Loucy (cell line): ENCODE measurements at regions not wholly inside any gene's neighbourhood (a gene's known extent, or its start where the extent isn't known, plus 50 kb on each side); places are given as distances from the start of the nearest gene placed in this dataset.

Experiments used
- H2AFZ ChIP-seq: fragments of 200-600 bp; sonication (generic); 2 replicates; pipeline ENCODE4 v1.6.0; 2016; ENCODE audit warnings: antibody characterized with exemption, mild to moderate bottlenecking, low read length, moderate library complexity
- H3F3A ChIP-seq: fragments of 200-600 bp; 2 replicates; pipeline ENCODE4 v1.6.0; 2016; ENCODE audit warnings: antibody characterized with exemption, low read depth, mild to moderate bottlenecking
- H3K27me3 ChIP-seq: fragments of 200-600 bp; sonication (generic); 2 replicates; pipeline ENCODE4 v1.6.1; 2014; ENCODE audit warnings: low read length, mild to moderate bottlenecking; ENCODE audit not compliant: insufficient read depth, poor library complexity, severe bottlenecking
- H3K36me3 ChIP-seq: fragments of 200-600 bp; sonication (generic); 2 replicates; pipeline ENCODE4 v1.6.1; 2016; ENCODE audit warnings: low read length; ENCODE audit not compliant: insufficient read depth
- H3K4me1 ChIP-seq: fragments of 200-600 bp; sonication (generic); 2 replicates; pipeline ENCODE4 v1.5.1; 2014; ENCODE audit warnings: low read length, mild to moderate bottlenecking; ENCODE audit not compliant: insufficient read depth, poor library complexity, severe bottlenecking
- H3K4me2 ChIP-seq: fragments of 200-600 bp; sonication (generic); 2 replicates; pipeline ENCODE4 v1.6.0; 2014; ENCODE audit warnings: antibody characterized with exemption, low read length, low read depth, mild to moderate bottlenecking; ENCODE audit not compliant: poor library complexity, severe bottlenecking
- H3K4me3 ChIP-seq: fragments of 200-600 bp; sonication (generic); 2 replicates; pipeline ENCODE4 v1.5.1; 2014; ENCODE audit warnings: low read length, mild to moderate bottlenecking, mixed read lengths; ENCODE audit not compliant: poor library complexity, severe bottlenecking
- H3K79me2 ChIP-seq: fragments of 200-600 bp; sonication (generic); 2 replicates; pipeline ENCODE4 v1.6.1; 2014; ENCODE audit warnings: low read length; ENCODE audit not compliant: insufficient read depth
- H3K9ac ChIP-seq: fragments of 200-600 bp; sonication (generic); 2 replicates; pipeline ENCODE4 v1.6.0; 2014; ENCODE audit warnings: mild to moderate bottlenecking, low read depth, low read length, moderate library complexity; ENCODE audit not compliant: poor library complexity, severe bottlenecking
- H3K9me2 ChIP-seq: fragments of 200-600 bp; sonication (generic); replicated peaks from 2 replicates; pipeline ENCODE4 v1.6.1; 2016; ENCODE audit warnings: low read depth, low read length, mixed read lengths
- H3K9me3 ChIP-seq: fragments of 200-600 bp; sonication (generic); 2 replicates; pipeline ENCODE4 v1.6.1; 2014; ENCODE audit warnings: mild to moderate bottlenecking, antibody characterized with exemption, low read length, low read depth; ENCODE audit not compliant: insufficient read depth
- H4K20me1 ChIP-seq: fragments of 200-600 bp; sonication (generic); 2 replicates; pipeline ENCODE4 v1.6.0; 2014; ENCODE audit warnings: antibody characterized with exemption, low read length, mild to moderate bottlenecking; ENCODE audit not compliant: insufficient read depth, poor library complexity, severe bottlenecking
- CTCF ChIP-seq: fragments of 200-600 bp; sonication (generic); conservative IDR thresholded peaks from 2 replicates; pipeline ENCODE4 v1.5.1; 2014; ENCODE audit warnings: mild to moderate bottlenecking, antibody characterized with exemption, low read length
- EZH2phosphoT487 ChIP-seq: fragments of 200-600 bp; IDR thresholded peaks from 2 replicates; pipeline ENCODE4 v1.6.1; 2018; ENCODE audit warnings: antibody characterized with exemption, mild to moderate bottlenecking, moderate library complexity, borderline replicate concordance

DNA sequence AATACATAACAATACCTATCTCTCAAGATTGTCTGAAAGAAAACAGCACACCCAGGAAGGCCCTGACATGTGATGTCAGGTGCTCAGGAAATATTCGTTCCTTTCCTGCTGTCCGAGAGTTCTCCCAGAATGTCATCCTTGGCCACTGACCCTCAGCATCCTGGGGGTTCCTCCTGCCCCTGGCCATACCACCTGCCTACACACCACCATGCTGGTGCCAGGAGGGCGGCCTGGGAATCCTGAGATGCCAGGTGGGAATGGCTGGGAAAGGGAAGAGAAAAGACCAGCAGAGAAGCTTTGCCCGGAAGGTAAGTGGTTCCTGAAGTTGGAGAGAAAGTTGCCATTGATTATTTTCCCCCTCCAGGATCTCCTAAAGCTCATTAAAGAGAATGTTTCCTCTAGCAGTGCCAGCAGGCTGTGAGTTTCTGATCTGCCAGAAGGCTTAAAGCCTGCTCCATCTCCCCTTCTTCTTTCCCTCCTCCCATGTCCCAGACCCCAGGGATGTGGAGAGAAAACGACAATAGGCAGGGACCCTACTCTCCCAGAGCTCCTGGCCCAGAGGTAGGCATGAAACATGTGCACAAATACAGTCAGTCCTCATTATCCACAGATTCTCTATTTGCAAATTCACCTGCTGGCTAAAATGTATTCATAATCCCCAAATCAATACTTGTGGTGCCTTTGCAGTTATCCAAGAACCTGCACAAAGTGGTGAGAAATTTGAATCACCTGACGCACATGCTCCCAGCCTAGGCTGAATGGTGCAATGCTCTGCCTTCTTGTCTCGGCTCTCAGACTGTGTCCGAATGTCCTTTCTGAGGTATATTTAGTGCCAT, 147.1 kb upstream of the MYCN start:
- no peak overlapping the region for H3K9ac ChIP-seq
- no peak overlapping the region for H2AFZ ChIP-seq
- no peaks in the 10 kb centered on the region for H3K4me1 ChIP-seq
- no peaks in the 10 kb centered on the region for H3K9me3 ChIP-seq
- H4K20me1 ChIP-seq, result no peaks in the 10 kb centered on the region
- no peaks in the 10 kb centered on the region for H3K27me3 ChIP-seq
- H3K79me2 ChIP-seq, result no peaks in the 10 kb centered on the region
- no peaks in the 10 kb centered on the region for H3K36me3 ChIP-seq
- TF ChIP-seq CTCF (no peak), EZH2phosphoT487 (no peak)
- no peak overlapping the region for H3K4me3 ChIP-seq
- no peaks in the 10 kb centered on the region for H3K9me2 ChIP-seq
- no peaks in the 10 kb centered on the region for H3F3A ChIP-seq
- H3K4me2 ChIP-seq, result no peak overlapping the region

DNA sequence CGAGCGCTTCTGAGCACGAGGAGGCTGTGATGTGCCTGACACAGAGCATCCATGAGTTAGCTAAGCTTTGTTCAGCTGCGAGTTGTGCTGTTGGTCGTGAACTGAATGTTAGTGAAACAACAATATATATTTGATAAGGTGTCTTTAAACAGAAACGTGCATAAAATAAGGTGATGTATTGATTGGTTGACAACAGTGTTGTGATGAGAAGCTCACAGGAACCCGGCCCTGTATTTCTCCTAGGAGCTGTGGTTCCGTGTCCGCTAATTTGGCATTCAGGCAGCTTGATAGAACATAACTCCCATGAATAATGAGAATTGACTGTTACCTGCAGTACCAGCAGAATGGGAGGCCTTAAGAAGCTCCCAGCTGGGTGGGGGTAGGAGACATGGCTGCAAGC, 146.4 kb upstream of the MYCN start:
- H3K79me2 ChIP-seq, result no peaks in the 10 kb centered on the region
- H3K4me3 ChIP-seq, result no peak overlapping the region
- TF ChIP-seq CTCF (no peak), EZH2phosphoT487 (no peak)
- H3K9me2 ChIP-seq, result no peaks in the 10 kb centered on the region
- no peaks in the 10 kb centered on the region for H3K27me3 ChIP-seq
- H3K4me1 ChIP-seq, result no peaks in the 10 kb centered on the region
- H3K36me3 ChIP-seq, result no peaks in the 10 kb centered on the region
- no peak overlapping the region for H3K4me2 ChIP-seq
- H3F3A ChIP-seq, result no peaks in the 10 kb centered on the region
- no peak overlapping the region for H3K9ac ChIP-seq
- no peaks in the 10 kb centered on the region for H3K9me3 ChIP-seq
- H4K20me1 ChIP-seq, result no peaks in the 10 kb centered on the region
- H2AFZ ChIP-seq, result no peak overlapping the region

DNA sequence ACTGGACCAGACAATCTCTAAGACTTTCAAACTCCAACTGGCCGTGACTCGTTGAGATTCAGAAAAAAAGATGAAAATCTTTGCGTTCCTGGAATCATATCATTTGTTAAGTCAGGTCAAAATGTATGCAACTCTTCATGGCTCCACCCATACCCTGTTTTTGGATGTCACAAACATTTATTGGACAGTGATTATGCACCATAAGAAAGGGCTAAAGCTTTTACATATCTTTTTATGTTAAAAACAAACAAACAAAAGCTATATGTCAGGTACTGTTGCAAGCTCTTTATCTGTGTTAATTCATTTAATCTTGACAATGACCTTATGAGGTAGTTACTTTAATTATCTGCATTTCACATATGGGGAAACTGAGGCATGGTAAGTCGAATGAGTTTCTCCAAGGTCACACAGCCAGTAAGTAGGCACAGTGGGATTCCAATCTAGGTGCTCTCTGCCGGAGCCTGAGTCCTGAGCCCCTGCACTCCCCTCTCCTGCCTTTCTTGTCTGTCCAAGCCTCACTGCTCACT, 145.7 kb upstream of the MYCN start:
- Histone ChIP-seq H4K20me1 (no peaks in the 10 kb centered on the region), H3K9ac (no peak overlapping the region), H3K4me3 (no peak overlapping the region), H3F3A (no peaks in the 10 kb centered on the region), H3K27me3 (no peaks in the 10 kb centered on the region), H3K36me3 (no peaks in the 10 kb centered on the region), H3K9me3 (no peaks in the 10 kb centered on the region), H3K9me2 (no peaks in the 10 kb centered on the region), H2AFZ (no peak overlapping the region), H3K79me2 (no peaks in the 10 kb centered on the region), H3K4me2 (no peak overlapping the region), H3K4me1 (no peaks in the 10 kb centered on the region)
- TF ChIP-seq EZH2phosphoT487 (no peak), CTCF (no peak)
